ENCODE measurements at regions not wholly inside any gene's neighbourhood (a gene's known extent, or its start where the extent isn't known, plus 50 kb on each side); places are given as distances from the start of the nearest gene placed in this dataset.

DNA sequence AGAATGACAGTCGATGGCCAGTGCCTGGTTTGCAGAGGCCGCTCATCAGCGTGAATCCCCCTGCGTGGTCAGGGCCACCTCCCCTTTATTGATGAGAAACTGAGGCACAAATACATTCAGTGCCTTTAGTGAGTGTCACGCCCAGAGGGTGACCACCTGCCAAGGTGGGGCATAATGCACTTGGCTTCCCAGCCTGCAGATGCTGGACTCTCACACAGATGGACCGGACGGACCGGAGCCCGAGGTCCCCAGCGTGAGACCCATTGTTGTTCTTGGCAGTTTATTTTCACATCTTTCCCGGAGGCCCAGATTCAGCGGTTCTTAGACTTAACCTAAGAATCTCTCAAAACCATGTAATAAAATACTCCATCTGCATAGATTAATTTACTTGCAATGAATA lies 74.4 kb downstream of the YTHDF1 start (continued):
- TF ChIP-seq, protein P1, sequence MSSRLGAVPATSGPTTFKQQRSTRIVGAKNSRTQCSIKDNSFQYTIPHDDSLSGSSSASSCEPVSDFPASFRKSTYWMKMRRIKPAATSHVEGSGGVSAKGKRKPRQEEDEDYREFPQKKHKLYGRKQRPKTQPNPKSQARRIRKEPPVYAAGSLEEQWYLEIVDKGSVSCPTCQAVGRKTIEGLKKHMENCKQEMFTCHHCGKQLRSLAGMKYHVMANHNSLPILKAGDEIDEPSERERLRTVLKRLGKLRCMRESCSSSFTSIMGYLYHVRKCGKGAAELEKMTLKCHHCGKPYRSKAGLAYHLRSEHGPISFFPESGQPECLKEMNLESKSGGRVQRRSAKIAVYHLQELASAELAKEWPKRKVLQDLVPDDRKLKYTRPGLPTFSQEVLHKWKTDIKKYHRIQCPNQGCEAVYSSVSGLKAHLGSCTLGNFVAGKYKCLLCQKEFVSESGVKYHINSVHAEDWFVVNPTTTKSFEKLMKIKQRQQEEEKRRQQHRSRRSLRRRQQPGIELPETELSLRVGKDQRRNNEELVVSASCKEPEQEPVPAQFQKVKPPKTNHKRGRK (CRISPR knock-in tag; IDR thresholded peaks at IDR 0.05; ENCODE audit: borderline replicate concordance) = no peak
- no peak for TF ChIP-seq KAT7 (CRISPR knock-in tag; IDR thresholded peaks at IDR 0.05; ENCODE audit: borderline replicate concordance)
- no peak for TF ChIP-seq RORB (CRISPR knock-in tag; IDR thresholded peaks at IDR 0.05)
- TF ChIP-seq, protein P2, sequence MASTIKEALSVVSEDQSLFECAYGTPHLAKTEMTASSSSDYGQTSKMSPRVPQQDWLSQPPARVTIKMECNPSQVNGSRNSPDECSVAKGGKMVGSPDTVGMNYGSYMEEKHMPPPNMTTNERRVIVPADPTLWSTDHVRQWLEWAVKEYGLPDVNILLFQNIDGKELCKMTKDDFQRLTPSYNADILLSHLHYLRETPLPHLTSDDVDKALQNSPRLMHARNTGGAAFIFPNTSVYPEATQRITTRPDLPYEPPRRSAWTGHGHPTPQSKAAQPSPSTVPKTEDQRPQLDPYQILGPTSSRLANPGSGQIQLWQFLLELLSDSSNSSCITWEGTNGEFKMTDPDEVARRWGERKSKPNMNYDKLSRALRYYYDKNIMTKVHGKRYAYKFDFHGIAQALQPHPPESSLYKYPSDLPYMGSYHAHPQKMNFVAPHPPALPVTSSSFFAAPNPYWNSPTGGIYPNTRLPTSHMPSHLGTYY (CRISPR knock-in tag; IDR thresholded peaks at IDR 0.05) = no peak
- no peak for TF ChIP-seq NFE2L1 (CRISPR knock-in tag; IDR thresholded peaks at IDR 0.05)
- TF ChIP-seq, protein P3, sequence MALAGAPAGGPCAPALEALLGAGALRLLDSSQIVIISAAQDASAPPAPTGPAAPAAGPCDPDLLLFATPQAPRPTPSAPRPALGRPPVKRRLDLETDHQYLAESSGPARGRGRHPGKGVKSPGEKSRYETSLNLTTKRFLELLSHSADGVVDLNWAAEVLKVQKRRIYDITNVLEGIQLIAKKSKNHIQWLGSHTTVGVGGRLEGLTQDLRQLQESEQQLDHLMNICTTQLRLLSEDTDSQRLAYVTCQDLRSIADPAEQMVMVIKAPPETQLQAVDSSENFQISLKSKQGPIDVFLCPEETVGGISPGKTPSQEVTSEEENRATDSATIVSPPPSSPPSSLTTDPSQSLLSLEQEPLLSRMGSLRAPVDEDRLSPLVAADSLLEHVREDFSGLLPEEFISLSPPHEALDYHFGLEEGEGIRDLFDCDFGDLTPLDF (CRISPR knock-in tag; IDR thresholded peaks at IDR 0.05) = no peak
- TF ChIP-seq, protein P4, sequence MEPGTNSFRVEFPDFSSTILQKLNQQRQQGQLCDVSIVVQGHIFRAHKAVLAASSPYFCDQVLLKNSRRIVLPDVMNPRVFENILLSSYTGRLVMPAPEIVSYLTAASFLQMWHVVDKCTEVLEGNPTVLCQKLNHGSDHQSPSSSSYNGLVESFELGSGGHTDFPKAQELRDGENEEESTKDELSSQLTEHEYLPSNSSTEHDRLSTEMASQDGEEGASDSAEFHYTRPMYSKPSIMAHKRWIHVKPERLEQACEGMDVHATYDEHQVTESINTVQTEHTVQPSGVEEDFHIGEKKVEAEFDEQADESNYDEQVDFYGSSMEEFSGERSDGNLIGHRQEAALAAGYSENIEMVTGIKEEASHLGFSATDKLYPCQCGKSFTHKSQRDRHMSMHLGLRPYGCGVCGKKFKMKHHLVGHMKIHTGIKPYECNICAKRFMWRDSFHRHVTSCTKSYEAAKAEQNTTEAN (CRISPR knock-in tag; IDR thresholded peaks at IDR 0.05) = no peak
- TF ChIP-seq SMAD4 (CRISPR knock-in tag; IDR thresholded peaks at IDR 0.05) = no peak

DNA sequence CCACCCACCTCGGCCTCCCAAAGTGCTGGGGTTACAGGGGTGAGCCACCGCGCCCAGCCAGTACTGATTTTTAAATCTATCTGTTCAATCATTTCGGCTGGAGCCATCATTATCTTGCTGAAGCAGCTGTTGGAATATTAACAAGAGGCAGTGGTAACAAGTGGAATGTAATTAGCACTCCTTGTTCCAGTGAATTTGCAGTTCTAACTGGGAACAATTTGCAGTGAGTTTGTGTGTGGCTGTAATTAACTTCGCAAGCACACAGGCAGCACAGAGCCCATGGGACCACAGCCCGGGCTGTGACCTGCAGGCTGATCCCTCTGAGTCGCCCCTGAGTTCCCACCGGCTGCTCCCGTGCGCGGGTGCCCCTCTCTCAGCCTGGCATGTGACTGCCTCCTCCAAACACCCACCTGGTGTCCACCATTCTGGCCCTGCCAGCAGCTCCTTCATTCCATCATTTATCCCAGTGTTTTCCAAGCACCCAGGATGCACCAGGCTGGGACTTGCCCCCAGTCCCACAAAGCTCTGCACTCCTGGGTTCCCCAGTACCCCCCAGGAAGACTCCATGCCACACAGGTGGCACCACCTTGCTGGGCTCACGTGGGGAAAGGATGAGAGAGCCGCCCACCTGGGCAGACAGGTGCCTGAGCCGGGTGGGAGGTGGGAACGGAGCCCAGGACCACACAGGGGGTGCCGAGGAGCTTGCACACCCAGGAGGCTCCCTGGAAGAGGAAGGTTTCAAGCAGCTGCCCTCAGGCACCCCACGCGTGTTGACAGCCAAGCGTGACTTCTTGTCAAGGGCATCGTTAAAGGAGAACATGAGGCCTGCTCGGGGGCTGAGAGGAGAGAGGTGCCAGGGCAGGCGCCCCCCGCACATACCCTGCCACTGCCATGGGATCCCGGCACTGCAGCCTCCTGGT lies 75.2 kb downstream of the YTHDF1 start:
- ATAC-seq (no peak), DNase-seq (ENCODE audit: low spot score) (no peak)
- Mint-ChIP-seq H3K27ac (no peak overlapping the region), H3K36me3 (peaks cover 7% of the 10 kb centered on the region), H3K4me3 (no peak overlapping the region), H3K9me3 (peaks cover 22% of the 10 kb centered on the region), H3K4me1 (peaks cover 8% of the 10 kb centered on the region), H3K27me3 (ENCODE audit: low read depth) (no peaks in the 10 kb centered on the region; the same call in 1 of the 2 replicates)
- POLR2A ChIA-PET = no interaction called here
- CTCF ChIA-PET = no interaction called here
- TF ChIP-seq, protein P1 (CRISPR knock-in tag; IDR thresholded peaks at IDR 0.05; ENCODE audit: borderline replicate concordance) = no peak
- TF ChIP-seq TP53 (CRISPR knock-in tag; IDR thresholded peaks at IDR 0.05) = no peak
- TF ChIP-seq ZNF671 (CRISPR knock-in tag; IDR thresholded peaks at IDR 0.05) = no peak
- TF ChIP-seq, protein P5, sequence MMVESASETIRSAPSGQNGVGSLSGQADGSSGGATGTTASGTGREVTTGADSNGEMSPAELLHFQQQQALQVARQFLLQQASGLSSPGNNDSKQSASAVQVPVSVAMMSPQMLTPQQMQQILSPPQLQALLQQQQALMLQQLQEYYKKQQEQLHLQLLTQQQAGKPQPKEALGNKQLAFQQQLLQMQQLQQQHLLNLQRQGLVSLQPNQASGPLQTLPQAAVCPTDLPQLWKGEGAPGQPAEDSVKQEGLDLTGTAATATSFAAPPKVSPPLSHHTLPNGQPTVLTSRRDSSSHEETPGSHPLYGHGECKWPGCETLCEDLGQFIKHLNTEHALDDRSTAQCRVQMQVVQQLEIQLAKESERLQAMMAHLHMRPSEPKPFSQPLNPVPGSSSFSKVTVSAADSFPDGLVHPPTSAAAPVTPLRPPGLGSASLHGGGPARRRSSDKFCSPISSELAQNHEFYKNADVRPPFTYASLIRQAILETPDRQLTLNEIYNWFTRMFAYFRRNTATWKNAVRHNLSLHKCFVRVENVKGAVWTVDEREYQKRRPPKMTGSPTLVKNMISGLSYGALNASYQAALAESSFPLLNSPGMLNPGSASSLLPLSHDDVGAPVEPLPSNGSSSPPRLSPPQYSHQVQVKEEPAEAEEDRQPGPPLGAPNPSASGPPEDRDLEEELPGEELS (CRISPR knock-in tag; IDR thresholded peaks at IDR 0.05) = no peak
- no peak for TF ChIP-seq ZNF263 (CRISPR knock-in tag; IDR thresholded peaks at IDR 0.05; ENCODE audit: low read depth)
- TF ChIP-seq, protein P6, sequence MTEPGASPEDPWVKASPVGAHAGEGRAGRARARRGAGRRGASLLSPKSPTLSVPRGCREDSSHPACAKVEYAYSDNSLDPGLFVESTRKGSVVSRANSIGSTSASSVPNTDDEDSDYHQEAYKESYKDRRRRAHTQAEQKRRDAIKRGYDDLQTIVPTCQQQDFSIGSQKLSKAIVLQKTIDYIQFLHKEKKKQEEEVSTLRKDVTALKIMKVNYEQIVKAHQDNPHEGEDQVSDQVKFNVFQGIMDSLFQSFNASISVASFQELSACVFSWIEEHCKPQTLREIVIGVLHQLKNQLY (CRISPR knock-in tag; IDR thresholded peaks at IDR 0.05) = no peak
- TF ChIP-seq, protein P7, sequence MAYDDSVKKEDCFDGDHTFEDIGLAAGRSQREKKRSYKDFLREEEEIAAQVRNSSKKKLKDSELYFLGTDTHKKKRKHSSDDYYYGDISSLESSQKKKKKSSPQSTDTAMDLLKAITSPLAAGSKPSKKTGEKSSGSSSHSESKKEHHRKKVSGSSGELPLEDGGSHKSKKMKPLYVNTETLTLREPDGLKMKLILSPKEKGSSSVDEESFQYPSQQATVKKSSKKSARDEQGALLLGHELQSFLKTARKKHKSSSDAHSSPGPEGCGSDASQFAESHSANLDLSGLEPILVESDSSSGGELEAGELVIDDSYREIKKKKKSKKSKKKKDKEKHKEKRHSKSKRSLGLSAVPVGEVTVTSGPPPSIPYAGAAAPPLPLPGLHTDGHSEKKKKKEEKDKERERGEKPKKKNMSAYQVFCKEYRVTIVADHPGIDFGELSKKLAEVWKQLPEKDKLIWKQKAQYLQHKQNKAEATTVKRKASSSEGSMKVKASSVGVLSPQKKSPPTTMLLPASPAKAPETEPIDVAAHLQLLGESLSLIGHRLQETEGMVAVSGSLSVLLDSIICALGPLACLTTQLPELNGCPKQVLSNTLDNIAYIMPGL (CRISPR knock-in tag; IDR thresholded peaks at IDR 0.05) = no peak
- TF ChIP-seq ZNF423 (CRISPR knock-in tag; IDR thresholded peaks at IDR 0.05) = no peak
- TF ChIP-seq RORB (CRISPR knock-in tag; IDR thresholded peaks at IDR 0.05) = no peak
- TF ChIP-seq, protein P3 (CRISPR knock-in tag; IDR thresholded peaks at IDR 0.05) = no peak
- TF ChIP-seq RELA (CRISPR knock-in tag; IDR thresholded peaks at IDR 0.05; ENCODE audit: borderline replicate concordance) = no peak
- TF ChIP-seq PRRX2 (CRISPR knock-in tag; IDR thresholded peaks at IDR 0.05) = no peak

Measured in WTC11 (cell line).